ENCODE measurements at regions not wholly inside any gene's neighbourhood (a gene's known extent, or its start where the extent isn't known, plus 50 kb on each side); places are given as distances from the start of the nearest gene placed in this dataset.

GRCh38 chr12:123042833-123043232 lies 62.4 kb downstream of the ARL6IP4 start:
- no peak for DNase-seq (ENCODE audit: insufficient read length, low spot score)
- no peak for FAIRE-seq

- FAIRE-seq: no peak
- DNase-seq (ENCODE audit: insufficient read length, low spot score): no peak
Measured at GRCh38 chr12:123041811-123042655, 61.6 kb downstream of the ARL6IP4 start.

- DNase-seq (ENCODE audit: insufficient read length, low spot score) (no peak), FAIRE-seq (no peak)
Measured at GRCh38 chr12:123041042-123041531, 60.6 kb downstream of the ARL6IP4 start.

- no peak for FAIRE-seq
- DNase-seq (ENCODE audit: insufficient read length, low spot score): no peak
Measured at GRCh38 chr12:123040106-123040505, 59.6 kb downstream of the ARL6IP4 start.

GRCh38 chr12:123038966-123039365 lies 58.5 kb downstream of the ARL6IP4 start:
- no peak for DNase-seq (ENCODE audit: insufficient read length, low spot score)
- no peak for FAIRE-seq

GRCh38 chr12:123038486-123038885 lies 58.0 kb downstream of the ARL6IP4 start:
- no peak for FAIRE-seq
- DNase-seq (ENCODE audit: insufficient read length, low spot score): no peak

GRCh38 chr12:123037791-123038190 lies 57.3 kb downstream of the ARL6IP4 start:
- DNase-seq (ENCODE audit: insufficient read length, low spot score) (no peak), FAIRE-seq (no peak)

GRCh38 chr12:123036466-123037285 lies 56.2 kb downstream of the ARL6IP4 start:
- DNase-seq (ENCODE audit: insufficient read length, low spot score) (no peak), FAIRE-seq (no peak)

GRCh38 chr12:123035841-123036240 lies 55.4 kb downstream of the ARL6IP4 start:
- no peak for FAIRE-seq
- DNase-seq (ENCODE audit: insufficient read length, low spot score): no peak

GRCh38 chr12:123034865-123035264 lies 54.4 kb downstream of the ARL6IP4 start:
- DNase-seq (ENCODE audit: insufficient read length, low spot score) (no peak), FAIRE-seq (no peak)

GRCh38 chr12:123034022-123034541 lies 53.6 kb downstream of the ARL6IP4 start:
- DNase-seq (ENCODE audit: insufficient read length, low spot score) (no peak), FAIRE-seq (no peak)

GRCh38 chr12:123033392-123034021 lies 53.0 kb downstream of the ARL6IP4 start:
- DNase-seq (ENCODE audit: insufficient read length, low spot score) (no peak), FAIRE-seq (no peak)

GRCh38 chr12:123032736-123033391 lies 52.4 kb downstream of the ARL6IP4 start:
- no peak for FAIRE-seq
- no peak for DNase-seq (ENCODE audit: insufficient read length, low spot score)

Data from GM19239 (cell line).